Ishikawa (cell line): ENCODE measurements at regions not wholly inside any gene's neighbourhood (a gene's known extent, or its start where the extent isn't known, plus 50 kb on each side); places are given as distances from the start of the nearest gene placed in this dataset.

Source experiments
- CEBPB ChIP-seq: IDR thresholded peaks from 2 replicates; pipeline ENCODE4 v1.6.1; 2012
- CREB1 ChIP-seq: IDR thresholded peaks from 2 replicates; pipeline ENCODE4 v1.6.1; 2012; ENCODE audit warnings: low read depth
- EGR1 ChIP-seq: IDR thresholded peaks from 2 replicates; pipeline ENCODE4 v1.6.1; 2012
- EP300 ChIP-seq: IDR thresholded peaks from 2 replicates; pipeline ENCODE4 v1.6.1; 2012; ENCODE audit warnings: borderline replicate concordance
- FOXM1 ChIP-seq: IDR thresholded peaks from 2 replicates; pipeline ENCODE4 v1.6.1; 2012; ENCODE audit warnings: low read depth, borderline replicate concordance
- NFIC ChIP-seq: IDR thresholded peaks from 2 replicates; pipeline ENCODE4 v1.6.1; 2012
- RAD21 ChIP-seq: IDR thresholded peaks from 2 replicates; pipeline ENCODE4 v1.6.1; 2012; ENCODE audit warnings: low read depth
- TAF1 ChIP-seq: IDR thresholded peaks from 2 replicates; pipeline ENCODE4 v1.6.1; 2012; ENCODE audit warnings: low read depth, mild to moderate bottlenecking
- TCF12 ChIP-seq: IDR thresholded peaks from 2 replicates; pipeline ENCODE4 v1.6.1; 2012; ENCODE audit warnings: low read depth
- TEAD4 ChIP-seq: IDR thresholded peaks from 2 replicates; pipeline ENCODE4 v1.6.1; 2012
- USF1 ChIP-seq: IDR thresholded peaks from 2 replicates; pipeline ENCODE4 v1.6.1; 2012
- YY1 ChIP-seq: IDR thresholded peaks from 2 replicates; pipeline ENCODE4 v1.6.1; 2012; ENCODE audit warnings: low read depth
- ZBTB7A ChIP-seq: IDR thresholded peaks from 2 replicates; pipeline ENCODE4 v1.6.1; 2012; ENCODE audit warnings: low read depth
- TF ChIP-seq, protein P1 (sequence below): IDR thresholded peaks from 2 replicates; pipeline ENCODE4 v1.6.1; 2012
- TF ChIP-seq, protein P2 (sequence below): IDR thresholded peaks from 2 replicates; pipeline ENCODE4 v1.6.1; 2012; ENCODE audit warnings: low read depth, mild to moderate bottlenecking

- TF ChIP-seq ZBTB7A (no peak), TEAD4 (no peak), EGR1 (no peak), YY1 (no peak), EP300 (no peak), USF1 (no peak), TAF1 (no peak), CREB1 (no peak), TCF12 (no peak), RAD21 (no peak)
- TF ChIP-seq, protein P1, sequence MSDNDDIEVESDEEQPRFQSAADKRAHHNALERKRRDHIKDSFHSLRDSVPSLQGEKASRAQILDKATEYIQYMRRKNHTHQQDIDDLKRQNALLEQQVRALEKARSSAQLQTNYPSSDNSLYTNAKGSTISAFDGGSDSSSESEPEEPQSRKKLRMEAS, result no peak
- TF ChIP-seq, protein P2, sequence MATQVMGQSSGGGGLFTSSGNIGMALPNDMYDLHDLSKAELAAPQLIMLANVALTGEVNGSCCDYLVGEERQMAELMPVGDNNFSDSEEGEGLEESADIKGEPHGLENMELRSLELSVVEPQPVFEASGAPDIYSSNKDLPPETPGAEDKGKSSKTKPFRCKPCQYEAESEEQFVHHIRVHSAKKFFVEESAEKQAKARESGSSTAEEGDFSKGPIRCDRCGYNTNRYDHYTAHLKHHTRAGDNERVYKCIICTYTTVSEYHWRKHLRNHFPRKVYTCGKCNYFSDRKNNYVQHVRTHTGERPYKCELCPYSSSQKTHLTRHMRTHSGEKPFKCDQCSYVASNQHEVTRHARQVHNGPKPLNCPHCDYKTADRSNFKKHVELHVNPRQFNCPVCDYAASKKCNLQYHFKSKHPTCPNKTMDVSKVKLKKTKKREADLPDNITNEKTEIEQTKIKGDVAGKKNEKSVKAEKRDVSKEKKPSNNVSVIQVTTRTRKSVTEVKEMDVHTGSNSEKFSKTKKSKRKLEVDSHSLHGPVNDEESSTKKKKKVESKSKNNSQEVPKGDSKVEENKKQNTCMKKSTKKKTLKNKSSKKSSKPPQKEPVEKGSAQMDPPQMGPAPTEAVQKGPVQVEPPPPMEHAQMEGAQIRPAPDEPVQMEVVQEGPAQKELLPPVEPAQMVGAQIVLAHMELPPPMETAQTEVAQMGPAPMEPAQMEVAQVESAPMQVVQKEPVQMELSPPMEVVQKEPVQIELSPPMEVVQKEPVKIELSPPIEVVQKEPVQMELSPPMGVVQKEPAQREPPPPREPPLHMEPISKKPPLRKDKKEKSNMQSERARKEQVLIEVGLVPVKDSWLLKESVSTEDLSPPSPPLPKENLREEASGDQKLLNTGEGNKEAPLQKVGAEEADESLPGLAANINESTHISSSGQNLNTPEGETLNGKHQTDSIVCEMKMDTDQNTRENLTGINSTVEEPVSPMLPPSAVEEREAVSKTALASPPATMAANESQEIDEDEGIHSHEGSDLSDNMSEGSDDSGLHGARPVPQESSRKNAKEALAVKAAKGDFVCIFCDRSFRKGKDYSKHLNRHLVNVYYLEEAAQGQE, result no peak
These were observed 152.2 kb downstream of the SOD2 start for GRCh38 chr6:159540883-159541282.

DNA sequence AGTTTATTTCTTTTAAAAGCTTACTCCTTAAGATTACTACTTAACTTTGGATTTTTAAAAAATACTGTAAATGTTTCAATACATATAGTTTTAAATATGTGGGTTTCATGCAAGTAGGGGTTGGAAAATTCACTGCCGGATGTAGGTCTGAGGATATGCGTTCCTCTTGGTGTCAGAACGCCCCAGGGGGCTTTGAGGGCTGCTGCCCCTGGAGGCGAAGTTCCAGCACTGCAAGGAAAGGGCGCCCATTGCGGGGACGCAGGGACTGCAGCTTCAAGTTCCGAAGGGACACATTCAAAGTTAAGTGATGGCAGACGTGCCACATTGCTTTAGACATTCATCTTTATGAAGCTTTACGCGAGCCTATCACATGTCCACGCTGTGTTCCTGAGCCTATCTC, 152.9 kb downstream of the SOD2 start:
- peak; percentile 3; the same call in 1 of the 2 replicates for TF ChIP-seq RAD21
- no peak for TF ChIP-seq FOXM1

DNA sequence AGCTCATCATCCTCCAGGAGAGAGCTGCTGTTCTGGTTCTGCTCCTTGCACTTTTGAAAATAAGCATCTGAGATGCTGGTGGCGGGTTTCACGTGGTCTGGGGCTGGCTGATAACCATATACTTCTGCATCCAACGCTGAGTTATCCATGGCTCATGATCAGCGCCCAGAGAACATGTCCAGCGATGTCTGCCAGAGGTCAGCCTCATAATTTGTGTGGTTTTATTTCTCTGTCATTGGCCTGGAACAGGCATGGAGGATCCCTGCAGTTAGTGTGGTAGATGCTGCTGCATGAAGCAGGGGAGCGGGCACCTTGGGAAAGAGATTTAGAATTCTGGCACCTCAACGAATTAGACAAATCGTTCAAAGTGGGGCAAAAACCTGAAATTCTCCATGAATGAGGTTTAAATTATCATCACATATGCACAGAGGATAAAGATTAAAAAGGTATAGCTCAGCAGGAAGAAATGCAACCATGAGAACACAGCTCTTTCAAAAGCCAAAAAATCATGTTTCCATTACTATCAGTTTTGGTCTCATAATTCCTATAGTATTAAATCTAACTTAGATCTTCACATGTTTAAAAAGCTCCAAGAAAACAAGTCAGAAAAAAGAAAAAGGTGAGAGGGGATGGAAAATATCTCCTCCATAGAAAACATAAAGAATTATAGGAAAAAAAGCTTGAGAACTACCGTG, 157.2 kb downstream of the SOD2 start:
- no peak for TF ChIP-seq RAD21
- no peak for TF ChIP-seq CEBPB
- TF ChIP-seq YY1, result no peak
- TF ChIP-seq EP300, result no peak
- TF ChIP-seq, protein P2, result no peak
- TF ChIP-seq NFIC, result no peak
- no peak for TF ChIP-seq TCF12
- TF ChIP-seq, protein P1, result no peak
- no peak for TF ChIP-seq FOXM1
- TF ChIP-seq CREB1, result no peak
- no peak for TF ChIP-seq TEAD4
- no peak for TF ChIP-seq EGR1
- no peak for TF ChIP-seq TAF1
- TF ChIP-seq ZBTB7A, result no peak
- TF ChIP-seq USF1, result no peak

DNA sequence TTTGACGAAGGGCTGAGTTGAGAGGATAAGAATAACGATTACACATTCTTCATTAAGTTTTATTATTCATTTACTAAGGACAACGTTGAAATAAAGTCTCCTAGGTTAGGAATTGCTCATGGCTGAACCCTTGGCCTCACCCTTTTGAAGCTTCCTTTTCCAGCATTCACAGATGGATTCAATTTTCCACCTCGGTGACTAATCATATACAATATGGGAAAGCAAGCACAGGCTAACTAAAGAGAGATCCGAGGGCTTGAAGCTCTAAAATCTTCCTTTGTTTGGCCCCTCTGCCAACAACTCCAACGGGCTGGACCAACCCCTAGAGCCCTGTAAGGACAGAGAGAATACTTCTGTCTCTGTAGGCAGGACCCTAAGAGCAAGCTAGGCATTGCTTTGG, 159.5 kb downstream of the SOD2 start:
- TF ChIP-seq TEAD4 (no peak), YY1 (no peak), USF1 (no peak), FOXM1 (no peak), CREB1 (no peak), ZBTB7A (no peak), EGR1 (no peak), NFIC (no peak), TCF12 (no peak), TAF1 (no peak)
- TF ChIP-seq, protein P1, result no peak
- TF ChIP-seq, protein P2, result no peak
